Astrocyte (in vitro differentiated cells and primary cell): ENCODE measurements at regions not wholly inside any gene's neighbourhood (a gene's known extent, or its start where the extent isn't known, plus 50 kb on each side); places are given as distances from the start of the nearest gene placed in this dataset.
A peak's percentile ranks its signal among the peaks of the same experiment; 100 is the strongest.

ENCODE experiments used
- DNase-seq: peaks from one replicate; pipeline ENCODE4 v3.0.0-alpha.2; 2010; ENCODE audit warnings: low read depth
- FAIRE-seq: peaks from 2 replicates; lab custom pipeline; 2011; peaks lifted over from hg19 to GRCh38; lab: Jason Lieb, UNC
- H2AFZ ChIP-seq: 2 replicates; pipeline ENCODE4 v1.6.0; 2012; ENCODE audit warnings: low read depth, low read length, inconsistent platforms
- H3K27ac ChIP-seq: 2 replicates; pipeline ENCODE4 v1.5.1; 2011; ENCODE audit warnings: low read depth, low read length, inconsistent platforms
- H3K27me3 ChIP-seq: 2 replicates; pipeline ENCODE4 v1.6.0; 2011; ENCODE audit warnings: low read length, inconsistent platforms; ENCODE audit not compliant: insufficient read depth
- H3K36me3 ChIP-seq: 2 replicates; pipeline ENCODE4 v1.5.1; 2011; ENCODE audit warnings: low read length, inconsistent platforms; ENCODE audit not compliant: insufficient read depth
- H3K4me1 ChIP-seq: 2 replicates; pipeline ENCODE4 v1.5.1; 2011; ENCODE audit warnings: low read length, inconsistent platforms; ENCODE audit not compliant: insufficient read depth
- H3K4me2 ChIP-seq: 2 replicates; pipeline ENCODE4 v1.6.0; 2012; ENCODE audit warnings: low read length, inconsistent platforms
- H3K4me3 ChIP-seq: 2 replicates; pipeline ENCODE4 v1.5.1; 2011; ENCODE audit warnings: low read depth, mild to moderate bottlenecking, low read length, inconsistent platforms; ENCODE audit not compliant: insufficient read depth
- H3K79me2 ChIP-seq: 2 replicates; pipeline ENCODE4 v1.6.0; 2012; ENCODE audit warnings: mild to moderate bottlenecking, low read length, inconsistent platforms; ENCODE audit not compliant: insufficient read depth
- H3K9ac ChIP-seq: 2 replicates; pipeline ENCODE4 v1.6.0; 2012; ENCODE audit warnings: mild to moderate bottlenecking, low read length, inconsistent platforms
- H3K9me3 ChIP-seq: 2 replicates; pipeline ENCODE4 v1.5.1; 2012; ENCODE audit warnings: low read depth, mild to moderate bottlenecking, low read length, inconsistent platforms; ENCODE audit not compliant: insufficient read depth
- H4K20me1 ChIP-seq: 2 replicates; pipeline ENCODE4 v1.6.0; 2012; ENCODE audit warnings: low read length, inconsistent platforms; ENCODE audit not compliant: insufficient read depth
- H3K27ac Mint-ChIP-seq: one replicate; pipeline ENCODE4 v1.8.0; 2021; ENCODE audit warnings: mild to moderate bottlenecking, mixed read lengths; ENCODE audit not compliant: unreplicated experiment
- H3K27me3 Mint-ChIP-seq: one replicate; pipeline ENCODE4 v1.8.0; 2021; ENCODE audit warnings: low read depth, mixed read lengths; ENCODE audit not compliant: unreplicated experiment
- H3K36me3 Mint-ChIP-seq: one replicate; pipeline ENCODE4 v1.8.0; 2021; ENCODE audit warnings: low read depth, mixed read lengths; ENCODE audit not compliant: unreplicated experiment
- H3K4me1 Mint-ChIP-seq: one replicate; pipeline ENCODE4 v1.8.0; 2021; ENCODE audit warnings: low read depth, mixed read lengths; ENCODE audit not compliant: unreplicated experiment
- H3K4me3 Mint-ChIP-seq: one replicate; pipeline ENCODE4 v1.8.0; 2021; ENCODE audit warnings: mild to moderate bottlenecking, moderate library complexity, mixed read lengths; ENCODE audit not compliant: unreplicated experiment
- H3K9me3 Mint-ChIP-seq: one replicate; pipeline ENCODE4 v1.8.0; 2021; ENCODE audit warnings: mild to moderate bottlenecking, mixed read lengths; ENCODE audit not compliant: unreplicated experiment
- CTCF ChIP-seq: IDR thresholded peaks from 2 replicates; pipeline ENCODE4 v1.5.1; 2011; ENCODE audit warnings: low read depth, mild to moderate bottlenecking, inconsistent platforms, low read length, moderate library complexity; ENCODE audit not compliant: insufficient read depth
- EZH2 ChIP-seq: IDR thresholded peaks from 2 replicates; pipeline ENCODE4 v1.6.1; 2012; ENCODE audit warnings: mild to moderate bottlenecking, low read length, inconsistent platforms; ENCODE audit not compliant: insufficient read depth

DNA sequence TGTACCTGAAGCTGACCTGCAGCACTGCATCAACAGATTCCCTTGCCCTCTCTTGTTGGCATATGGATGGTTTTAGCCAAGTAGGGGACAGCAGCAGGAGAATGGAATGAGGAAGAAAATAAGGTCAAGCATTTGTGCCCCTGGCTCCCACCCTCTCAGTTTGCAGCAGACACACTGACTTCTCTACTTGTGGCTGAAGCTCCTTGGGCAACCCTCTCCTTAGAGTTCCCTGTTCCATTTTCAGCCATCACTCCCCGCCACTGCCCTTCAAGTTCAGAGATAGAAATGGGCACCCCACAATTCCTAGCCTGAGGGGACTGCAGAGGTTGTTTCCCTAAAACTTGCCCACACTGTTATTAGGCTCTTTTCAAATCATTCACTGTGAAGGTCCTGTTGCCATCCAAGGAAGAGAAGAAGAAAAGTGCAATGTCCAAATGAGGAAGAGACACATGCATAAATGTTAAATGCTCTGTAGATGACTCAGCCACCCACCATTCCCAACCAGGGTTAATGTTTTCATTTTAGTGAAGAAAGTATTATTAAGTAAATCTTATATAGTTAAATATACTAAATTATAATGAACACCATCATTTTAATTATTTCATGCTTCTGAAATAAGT is 295.9 kb upstream of the UBE2E2 start:
- Histone ChIP-seq H3K4me1 (no peaks in the 10 kb centered on the region), H3K4me2 (no peak overlapping the region), H2AFZ (no peak overlapping the region), H3K27me3 (no peaks in the 10 kb centered on the region), H3K79me2 (no peaks in the 10 kb centered on the region), H3K4me3 (no peak overlapping the region), H3K9me3 (no peaks in the 10 kb centered on the region), H3K9ac (no peak overlapping the region), H3K36me3 (no peaks in the 10 kb centered on the region), H3K27ac (no peak overlapping the region), H4K20me1 (no peaks in the 10 kb centered on the region)
- H3K27ac Mint-ChIP-seq: peak overlapping the region; percentile 48
- no peaks in the 10 kb centered on the region for H3K9me3 Mint-ChIP-seq
- H3K4me1 Mint-ChIP-seq: peaks cover 13% of the 10 kb centered on the region
- H3K4me3 Mint-ChIP-seq: peak overlapping the region; percentile 31
- TF ChIP-seq CTCF: no peak
- no peak for TF ChIP-seq EZH2
- DNase-seq (peak; percentile 2), FAIRE-seq (no peak)
- no peaks in the 10 kb centered on the region for H3K36me3 Mint-ChIP-seq
- H3K27me3 Mint-ChIP-seq: no peaks in the 10 kb centered on the region

DNA sequence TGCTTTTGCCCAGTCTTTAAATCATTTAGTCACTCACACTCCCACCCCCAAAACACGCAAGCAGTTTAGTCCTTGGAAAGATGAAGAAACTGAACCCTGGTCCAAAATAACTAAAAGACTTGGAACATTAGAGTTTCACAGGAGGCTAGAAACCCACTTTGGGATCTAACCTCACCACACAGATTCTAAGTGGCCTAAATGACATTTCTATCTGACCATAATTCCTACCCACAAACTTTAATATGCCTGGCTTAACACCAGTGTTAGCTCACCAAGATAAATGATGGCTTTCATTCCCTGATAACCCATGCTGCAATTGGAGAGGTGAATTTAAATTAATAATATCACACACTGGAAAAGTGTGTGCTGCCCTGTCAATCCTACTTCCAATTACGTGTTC is 295.3 kb upstream of the UBE2E2 start:
- Histone ChIP-seq H3K9me3 (no peaks in the 10 kb centered on the region), H3K36me3 (no peaks in the 10 kb centered on the region), H3K4me2 (no peak overlapping the region), H3K9ac (no peak overlapping the region), H3K79me2 (no peaks in the 10 kb centered on the region), H3K27ac (no peak overlapping the region), H3K4me1 (no peaks in the 10 kb centered on the region), H3K27me3 (no peaks in the 10 kb centered on the region), H4K20me1 (no peaks in the 10 kb centered on the region), H3K4me3 (no peak overlapping the region), H2AFZ (no peak overlapping the region)
- FAIRE-seq: no peak
- Mint-ChIP-seq H3K27me3 (no peaks in the 10 kb centered on the region), H3K4me3 (no peak overlapping the region), H3K4me1 (peaks cover 13% of the 10 kb centered on the region), H3K27ac (peak overlapping the region; percentile 48), H3K9me3 (no peaks in the 10 kb centered on the region), H3K36me3 (no peaks in the 10 kb centered on the region)
- no peak for TF ChIP-seq CTCF
- TF ChIP-seq EZH2: no peak
- DNase-seq: peak; percentile 21

DNA sequence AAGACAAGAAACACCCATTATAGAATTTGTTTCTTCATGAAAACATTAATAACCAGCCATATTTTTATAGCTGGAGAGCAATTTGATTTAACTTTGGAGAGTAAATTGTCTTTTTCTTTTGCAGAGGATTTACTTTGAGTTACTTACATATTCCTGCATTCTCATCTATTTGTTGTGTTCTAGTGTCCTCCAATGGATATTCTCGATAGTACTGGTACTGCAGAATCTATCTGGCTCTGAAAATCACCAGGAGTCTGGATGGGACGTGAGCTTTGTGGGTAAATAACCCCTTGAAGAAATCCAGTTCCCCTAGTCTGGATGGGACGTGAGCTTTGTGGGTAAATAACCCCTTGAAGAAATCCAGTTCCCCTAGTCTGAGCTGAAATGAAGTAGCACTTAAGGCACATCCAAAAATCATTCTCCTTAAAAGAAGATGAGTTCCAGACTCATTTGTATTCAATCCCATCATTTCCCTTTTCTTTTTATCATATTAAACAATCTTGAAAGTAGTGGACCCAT is 294.1 kb upstream of the UBE2E2 start:
- H3K27me3 Mint-ChIP-seq: no peaks in the 10 kb centered on the region
- DNase-seq: no peak
- H3K27ac ChIP-seq: no peak overlapping the region
- TF ChIP-seq EZH2 (no peak), CTCF (no peak)
- H3K4me3 Mint-ChIP-seq: no peak overlapping the region
- H2AFZ ChIP-seq: no peak overlapping the region
- no peaks in the 10 kb centered on the region for H3K4me1 ChIP-seq
- H3K9ac ChIP-seq: no peak overlapping the region
- H3K9me3 ChIP-seq: no peaks in the 10 kb centered on the region
- no peak overlapping the region for H3K4me2 ChIP-seq
- H4K20me1 ChIP-seq: no peaks in the 10 kb centered on the region
- H3K79me2 ChIP-seq: no peaks in the 10 kb centered on the region
- H3K36me3 Mint-ChIP-seq: no peaks in the 10 kb centered on the region
- no peak overlapping the region for H3K4me3 ChIP-seq
- H3K36me3 ChIP-seq: no peaks in the 10 kb centered on the region
- no peak for FAIRE-seq
- H3K27ac Mint-ChIP-seq: no peak overlapping the region
- H3K9me3 Mint-ChIP-seq: no peaks in the 10 kb centered on the region
- peaks cover 13% of the 10 kb centered on the region for H3K4me1 Mint-ChIP-seq
- H3K27me3 ChIP-seq: no peaks in the 10 kb centered on the region
